K562 (cell line): ENCODE measurements at regions not wholly inside any gene's neighbourhood (a gene's known extent, or its start where the extent isn't known, plus 50 kb on each side); places are given as distances from the start of the nearest gene placed in this dataset.

Experiments
- ADNP ChIP-seq: fragments of 200-800 bp; sonication (Bioruptor generic); IDR thresholded peaks from 2 replicates; pipeline ENCODE4 v1.6.1; 2016; ENCODE audit warnings: missing genetic modification characterization, missing compliant biosample characterization
- EP300 ChIP-seq: IDR thresholded peaks from 2 replicates; pipeline ENCODE4 v1.6.1; 2012; ENCODE audit warnings: low read length, improper control_type of control experiment
- ETS1 ChIP-seq: conservative IDR thresholded peaks from 2 replicates; pipeline ENCODE4 v1.6.1; 2011; ENCODE audit warnings: low read depth, mild to moderate bottlenecking, low read length; ENCODE audit not compliant: control insufficient read depth
- EWSR1 ChIP-seq: fragments of 450-650 bp; IDR thresholded peaks from 2 replicates; pipeline ENCODE4 v1.6.1; 2018; ENCODE audit warnings: borderline replicate concordance, mild to moderate bottlenecking, low read depth, moderate library complexity; ENCODE audit not compliant: partially characterized antibody
- MLX ChIP-seq, 2 experiments: fragments of 450-650 bp in 1 of 2; sonication (generic) in 1 of 2; formaldehyde crosslinking; conservative IDR thresholded peaks; 2 replicates each; pipeline versions ENCODE4 v1.4.0 to v1.8.1; 2020 to 2022; ENCODE audit warnings: mild to moderate bottlenecking in 1 of 2, missing genetic modification reagents in 1 of 2
- MYNN ChIP-seq, 2 experiments: sonication (generic); formaldehyde crosslinking in 1 of 2; IDR thresholded peaks; 2 replicates each; pipeline versions ENCODE4 v1.5.0 to v1.6.1; 2016 to 2020; ENCODE audit warnings: antibody characterized with exemption in 1 of 2, missing genetic modification reagents in 1 of 2
- POLR2A ChIP-seq: fragments of 450-650 bp; conservative IDR thresholded peaks from 2 replicates; pipeline ENCODE4 v1.6.1; 2016
- UBTF ChIP-seq, 2 experiments: IDR thresholded peaks; 2 replicates each; pipeline ENCODE4 v1.6.1; 2012; ENCODE audit warnings: improper control_type of control experiment in 2 of 2, low read depth in 2 of 2, low read length in 2 of 2, borderline replicate concordance in 1 of 2
- ZFP36 ChIP-seq: fragments of 150-350 bp; IDR thresholded peaks from 2 replicates; pipeline ENCODE4 v1.6.1; 2018; ENCODE audit warnings: low read length, low read depth; ENCODE audit not compliant: partially characterized antibody

GRCh38 chr21:41107602-41108001 is 60.4 kb upstream of the BACE2 start:
- TF ChIP-seq ZFP36 = no peak
- no peak for TF ChIP-seq MLX (CRISPR knock-in tag; conservative IDR thresholded peaks at IDR 0.05)
- TF ChIP-seq ADNP (tag) = no peak
- TF ChIP-seq EP300 = no peak
- no peak for TF ChIP-seq ETS1
- TF ChIP-seq MYNN (IDR thresholded peaks at IDR 0.05) = no peak
- no peak for TF ChIP-seq MYNN (CRISPR knock-in tag; IDR thresholded peaks at IDR 0.05)
- TF ChIP-seq POLR2A = no peak
- TF ChIP-seq UBTF (IDR thresholded peaks at IDR 0.05; ENCODE audit: borderline replicate concordance in 1 of 2, low read depth in 2 of 2, low read length in 2 of 2) = no peak
- TF ChIP-seq EWSR1 = no peak
